IgD-negative memory B cell (primary cell): ENCODE measurements at regions not wholly inside any gene's neighbourhood (a gene's known extent, or its start where the extent isn't known, plus 50 kb on each side); places are given as distances from the start of the nearest gene placed in this dataset.

ENCODE experiments used
- H3K27ac Mint-ChIP-seq, 3 donors: one replicate each; pipeline ENCODE4 v1.8.0; 2020 to 2022; ENCODE audit warnings: mild to moderate bottlenecking in 3 of 3, mixed read lengths in 3 of 3, moderate library complexity in 1 of 3
- H3K27me3 Mint-ChIP-seq: one replicate; pipeline ENCODE4 v1.8.0; 2021; ENCODE audit warnings: mixed read lengths
- H3K36me3 Mint-ChIP-seq: one replicate; pipeline ENCODE4 v1.8.0; 2020; ENCODE audit warnings: mild to moderate bottlenecking, mixed read lengths
- H3K4me1 Mint-ChIP-seq, 3 donors: one replicate each; pipeline ENCODE4 v1.8.0; 2020 to 2022; ENCODE audit warnings: mixed read lengths in 3 of 3, mild to moderate bottlenecking in 1 of 3
- H3K4me3 Mint-ChIP-seq, 4 donors: one replicate each; pipeline ENCODE4 v1.8.0; 2020 to 2022; ENCODE audit warnings: mild to moderate bottlenecking in 4 of 4, mixed read lengths in 4 of 4, moderate library complexity in 3 of 4
- H3K9me3 Mint-ChIP-seq, 3 donors: one replicate each; pipeline ENCODE4 v1.8.0; 2020 to 2021; ENCODE audit warnings: mixed read lengths in 3 of 3, mild to moderate bottlenecking in 1 of 3

DNA sequence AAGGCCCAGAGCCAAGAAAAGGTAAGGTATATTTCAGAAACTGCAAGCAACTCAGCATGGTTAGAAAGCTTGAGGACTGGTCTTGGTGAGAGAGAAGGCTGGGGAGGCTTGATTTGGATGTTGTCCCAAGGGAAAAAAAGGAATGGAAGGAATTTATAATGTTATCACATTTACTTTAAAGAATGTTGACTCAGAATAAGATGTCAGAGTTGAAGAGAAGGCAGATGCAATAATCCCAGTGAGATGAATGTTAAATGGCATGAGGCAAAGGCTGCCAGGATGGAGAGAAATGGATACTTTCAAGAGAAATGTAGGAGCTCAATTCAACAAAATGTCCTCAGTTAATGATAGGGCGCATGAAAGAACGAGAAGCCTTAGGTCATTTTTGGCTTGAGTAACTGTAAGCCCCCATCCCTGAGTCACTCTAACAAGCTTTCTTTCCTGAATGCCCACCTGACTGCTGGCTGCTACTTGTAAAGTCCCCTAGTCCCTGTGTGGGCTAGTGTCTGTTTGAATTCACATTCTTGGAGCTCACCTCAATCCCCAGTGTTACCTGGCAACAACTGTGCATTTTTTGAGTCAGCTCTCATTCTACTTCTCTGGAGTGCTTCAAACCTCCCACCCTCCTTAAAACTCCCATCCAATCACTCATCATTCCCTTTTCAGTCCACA, 103.0 kb upstream of the TAPT1 start:
- H3K4me1 Mint-ChIP-seq = no peaks in the 10 kb centered on the region

DNA sequence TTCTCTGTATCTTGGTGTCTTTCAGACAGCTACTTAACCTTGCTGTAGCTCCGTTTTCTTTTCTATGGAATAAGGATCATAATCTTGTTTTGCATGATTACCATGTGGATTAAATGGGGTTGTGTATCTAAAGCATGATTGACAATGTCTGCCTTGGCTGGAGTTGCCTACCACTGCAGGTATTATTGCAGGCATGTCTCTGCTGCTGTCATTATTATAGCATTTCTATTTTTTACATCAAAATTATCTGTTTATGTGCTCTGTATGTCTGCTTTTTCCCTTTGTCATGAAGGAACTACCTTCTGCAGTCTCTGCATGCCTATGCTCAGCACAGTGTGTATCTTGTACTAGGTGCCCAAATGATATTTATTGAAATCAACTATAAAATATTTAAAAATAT, 95.9 kb upstream of the TAPT1 start:
- H3K4me1 Mint-ChIP-seq = no peaks in the 10 kb centered on the region
- no peak overlapping the region for H3K4me3 Mint-ChIP-seq
- H3K27ac Mint-ChIP-seq = no peak overlapping the region
- no peaks in the 10 kb centered on the region for H3K27me3 Mint-ChIP-seq
- peaks cover 2 to 11% (median 7%) of the 10 kb centered on the region in 3 donors for H3K9me3 Mint-ChIP-seq
- peaks cover 2% of the 10 kb centered on the region for H3K36me3 Mint-ChIP-seq

More for the DNA sequence above, 103.0 kb upstream of the TAPT1 start:
- Mint-ChIP-seq H3K4me3 (no peak overlapping the region), H3K36me3 (no peaks in the 10 kb centered on the region), H3K9me3 (peaks cover 0 to 3% (median 0%) of the 10 kb centered on the region in 3 donors), H3K27ac (no peak overlapping the region), H3K27me3 (no peaks in the 10 kb centered on the region)

DNA sequence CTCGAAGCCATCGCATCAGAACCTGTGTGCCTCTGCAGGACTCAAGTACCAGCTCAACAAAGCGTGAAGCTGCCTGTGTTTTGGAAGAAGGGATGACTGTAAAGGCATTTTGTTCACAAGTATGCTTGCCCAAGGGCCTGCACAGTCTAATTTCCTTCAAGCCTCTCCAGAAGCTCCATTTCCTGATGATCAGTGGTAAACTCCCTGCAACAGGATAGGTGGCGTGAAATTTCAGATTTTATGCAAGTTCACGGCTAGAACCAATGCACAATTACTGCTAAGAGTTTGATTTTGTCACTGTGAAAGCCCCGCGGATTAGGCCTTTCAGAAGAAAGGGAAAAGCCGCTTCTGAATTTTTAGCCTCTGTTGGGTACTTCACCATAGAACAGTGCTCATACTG, 89.2 kb upstream of the TAPT1 start:
- Mint-ChIP-seq H3K4me1 (no peaks in the 10 kb centered on the region), H3K36me3 (no peaks in the 10 kb centered on the region), H3K27ac (no peak overlapping the region), H3K27me3 (peaks cover 2% of the 10 kb centered on the region), H3K9me3 (peaks cover 0 to 4% (median 1%) of the 10 kb centered on the region in 3 donors), H3K4me3 (no peak overlapping the region)

DNA sequence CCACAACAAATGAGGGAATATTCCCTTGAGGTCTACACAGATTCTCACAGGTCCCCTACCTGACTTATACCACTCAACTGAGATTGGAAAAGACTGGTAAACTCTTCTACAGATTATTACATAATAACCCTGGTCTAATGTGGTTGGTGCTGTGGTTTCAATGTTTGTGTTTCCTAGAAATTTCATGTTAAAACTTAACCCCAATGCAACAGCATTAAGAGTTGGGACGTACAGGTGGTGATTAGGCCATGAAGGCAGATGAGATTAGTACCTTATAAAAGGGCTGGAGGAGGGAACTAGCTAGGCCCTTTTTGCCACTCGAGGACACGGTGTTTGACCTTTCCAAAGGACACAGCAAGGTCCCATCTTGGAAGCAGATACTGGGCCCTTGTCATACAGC, 84.3 kb upstream of the TAPT1 start:
- Mint-ChIP-seq H3K4me3 (no peak overlapping the region), H3K27me3 (peaks cover 4% of the 10 kb centered on the region), H3K9me3 (peaks cover 0 to under 1% (median 0%) of the 10 kb centered on the region in 3 donors), H3K4me1 (no peaks in the 10 kb centered on the region), H3K36me3 (no peaks in the 10 kb centered on the region), H3K27ac (no peak overlapping the region)

DNA sequence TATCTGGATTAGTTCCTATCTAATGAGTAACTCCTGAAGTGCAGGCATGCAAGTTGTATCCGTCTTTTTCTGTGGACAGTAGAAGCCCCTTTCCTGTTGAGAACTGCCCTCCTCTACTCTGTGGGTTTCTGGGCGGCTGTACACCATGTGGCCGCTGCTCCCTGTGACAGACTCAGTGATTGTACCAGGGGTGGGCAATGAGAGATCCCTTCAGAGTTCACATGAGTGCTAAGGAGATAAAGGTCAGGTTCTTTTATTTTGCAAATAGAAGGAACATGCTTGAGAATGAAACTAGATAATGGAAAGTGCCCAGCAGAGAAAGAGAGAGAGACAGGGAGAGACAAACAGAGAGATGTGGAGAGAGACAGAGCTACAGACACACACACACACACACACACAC, 76.4 kb upstream of the TAPT1 start:
- Mint-ChIP-seq H3K4me3 (no peak overlapping the region), H3K27ac (no peak overlapping the region), H3K27me3 (no peaks in the 10 kb centered on the region), H3K4me1 (no peaks in the 10 kb centered on the region), H3K36me3 (no peaks in the 10 kb centered on the region), H3K9me3 (peaks cover under 1 to 2% (median 1%) of the 10 kb centered on the region in 3 donors)

DNA sequence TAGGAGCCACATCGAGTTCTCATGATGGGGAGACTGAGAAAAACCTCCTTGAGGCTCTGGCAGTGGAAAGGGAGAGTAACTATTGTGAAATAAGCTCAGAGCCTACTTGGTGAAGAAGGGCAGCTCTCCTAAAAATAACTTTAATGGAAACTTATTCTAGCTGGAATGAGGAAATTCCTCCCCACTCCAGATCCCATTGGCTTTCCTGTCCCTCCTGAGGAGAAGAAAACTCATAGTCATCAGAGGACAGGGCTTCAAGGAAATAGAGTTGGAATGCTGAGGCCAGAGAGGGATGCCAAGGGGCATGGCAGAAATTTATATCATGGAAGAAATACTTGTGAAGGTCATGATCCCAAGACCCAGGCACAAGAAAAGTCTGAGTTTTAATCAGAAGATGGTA, 70.7 kb upstream of the TAPT1 start:
- H3K9me3 Mint-ChIP-seq = peaks cover 0 to 5% (median 2%) of the 10 kb centered on the region in 3 donors
- no peaks in the 10 kb centered on the region for H3K4me1 Mint-ChIP-seq
- no peaks in the 10 kb centered on the region for H3K27me3 Mint-ChIP-seq
- H3K36me3 Mint-ChIP-seq = no peaks in the 10 kb centered on the region
- no peak overlapping the region for H3K4me3 Mint-ChIP-seq
- no peak overlapping the region for H3K27ac Mint-ChIP-seq

DNA sequence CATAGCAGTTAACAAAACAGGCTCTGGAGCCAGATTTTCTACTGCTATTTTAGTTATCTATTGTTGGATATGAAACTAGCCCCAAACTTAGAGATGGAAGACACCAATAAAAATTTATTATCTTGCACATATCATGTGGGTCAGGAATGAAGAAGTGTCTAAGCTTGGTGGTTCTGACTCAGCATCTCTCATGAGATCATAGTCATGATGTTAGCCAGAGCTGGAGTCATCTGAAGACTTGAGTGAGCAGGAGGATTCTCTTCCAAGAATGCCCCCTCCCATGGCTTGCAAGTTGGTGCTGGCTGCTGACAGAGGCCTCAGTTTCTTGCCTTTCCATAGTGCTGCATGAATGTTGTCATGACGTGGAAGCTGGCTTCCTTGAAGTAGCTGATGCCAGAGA, 68.2 kb upstream of the TAPT1 start:
- H3K36me3 Mint-ChIP-seq = no peaks in the 10 kb centered on the region
- H3K9me3 Mint-ChIP-seq = peaks cover 0 to 5% (median 0%) of the 10 kb centered on the region in 3 donors
- H3K4me3 Mint-ChIP-seq = no peak overlapping the region
- peaks cover 0 to 3% (median 2%) of the 10 kb centered on the region in 3 donors for H3K4me1 Mint-ChIP-seq
- no peak overlapping the region for H3K27ac Mint-ChIP-seq
- H3K27me3 Mint-ChIP-seq = peaks cover 4% of the 10 kb centered on the region

DNA sequence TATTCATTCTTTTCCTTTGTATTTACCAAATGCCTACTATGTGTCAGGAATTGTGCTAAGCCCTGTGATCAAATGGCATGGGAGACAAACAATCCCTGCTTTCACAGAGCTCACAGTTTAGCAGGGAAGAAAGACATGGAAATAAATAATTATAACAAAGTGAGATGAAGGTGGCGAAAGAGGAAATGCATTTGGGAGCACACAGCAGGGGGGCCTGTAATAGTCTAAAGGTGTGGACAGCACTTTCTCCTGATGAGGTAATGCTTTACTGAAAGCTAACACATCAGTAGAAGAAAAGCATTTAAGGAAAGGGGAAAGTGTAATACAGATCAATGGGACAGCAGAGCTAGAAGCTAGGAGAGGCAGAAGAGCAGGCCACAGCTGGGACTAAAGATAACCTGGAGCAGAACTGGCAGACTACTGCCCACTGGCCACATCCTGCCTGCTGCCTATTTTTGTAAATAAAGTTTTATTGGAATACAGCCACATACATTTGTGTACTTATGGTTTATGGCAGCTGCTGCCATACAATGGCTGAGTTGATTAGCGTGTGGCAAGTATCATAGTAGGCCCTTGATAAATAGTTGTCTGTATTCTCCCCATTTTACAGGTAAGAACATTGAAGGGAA, 67.1 kb upstream of the TAPT1 start:
- H3K4me3 Mint-ChIP-seq = no peak overlapping the region
- peaks cover 4% of the 10 kb centered on the region for H3K27me3 Mint-ChIP-seq
- no peaks in the 10 kb centered on the region for H3K36me3 Mint-ChIP-seq
- peaks cover 0 to 5% (median 0%) of the 10 kb centered on the region in 3 donors for H3K9me3 Mint-ChIP-seq
- H3K4me1 Mint-ChIP-seq = peaks cover 0 to 3% (median 2%) of the 10 kb centered on the region in 3 donors
- H3K27ac Mint-ChIP-seq = no peak overlapping the region

DNA sequence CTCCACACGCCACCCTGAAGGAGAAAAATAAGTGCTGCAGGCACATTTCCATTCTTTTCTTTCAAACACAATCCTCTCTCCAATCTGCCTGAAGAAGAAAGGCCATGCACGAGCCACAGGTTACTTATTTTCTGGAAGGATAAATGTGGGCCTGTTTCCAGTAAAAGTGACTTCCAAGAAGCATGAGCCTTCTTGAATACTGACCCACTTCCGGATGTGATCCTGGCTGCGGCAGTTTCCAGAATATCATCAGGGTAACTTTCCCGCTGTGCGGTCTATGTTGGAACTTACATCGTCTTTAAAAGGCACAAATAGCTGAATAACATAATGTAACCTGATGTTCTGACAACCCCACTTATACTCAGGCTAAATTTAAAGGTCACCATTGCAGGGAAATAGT, 66.3 kb upstream of the TAPT1 start:
- no peak overlapping the region for H3K27ac Mint-ChIP-seq
- peaks cover 4% of the 10 kb centered on the region for H3K27me3 Mint-ChIP-seq
- peaks cover 0 to 3% (median 0%) of the 10 kb centered on the region in 3 donors for H3K9me3 Mint-ChIP-seq
- H3K4me3 Mint-ChIP-seq = no peak overlapping the region
- peaks cover 0 to 3% (median 2%) of the 10 kb centered on the region in 3 donors for H3K4me1 Mint-ChIP-seq
- H3K36me3 Mint-ChIP-seq = no peaks in the 10 kb centered on the region

DNA sequence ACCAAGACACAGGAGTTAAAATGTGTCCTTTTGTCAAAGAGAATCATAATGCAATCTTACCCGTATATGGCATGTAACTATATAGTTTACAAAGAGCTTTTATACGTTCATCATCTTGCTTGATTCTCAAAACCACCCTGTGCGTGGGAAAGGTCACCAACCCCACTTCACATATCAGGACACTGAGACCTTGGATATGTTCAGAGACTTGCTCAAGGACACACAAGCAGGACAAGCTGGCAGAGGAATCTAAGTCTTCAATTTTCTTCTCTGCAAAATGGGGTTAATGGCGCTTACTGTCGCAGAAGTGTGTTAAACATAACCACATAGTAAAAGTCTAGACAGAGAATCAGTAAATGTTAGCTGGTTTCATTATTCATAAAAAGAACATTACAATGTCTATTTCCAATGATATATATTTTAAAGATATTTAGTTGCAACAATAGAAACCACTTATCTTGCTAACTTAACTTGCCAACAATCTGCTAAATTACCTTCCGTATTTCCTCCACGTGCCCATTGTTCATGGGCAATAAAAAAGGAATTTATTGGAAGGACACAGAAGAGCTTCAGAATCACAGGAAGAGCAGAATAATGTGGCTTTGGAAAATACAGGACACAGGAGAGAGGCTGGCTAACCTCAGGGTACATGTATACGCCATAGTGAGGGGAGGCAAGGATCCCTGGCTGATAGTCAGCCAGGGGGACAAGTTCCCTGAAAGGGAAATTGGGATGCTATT, 64.6 kb upstream of the TAPT1 start:
- H3K27ac Mint-ChIP-seq = no peak overlapping the region
- peaks cover 4% of the 10 kb centered on the region for H3K27me3 Mint-ChIP-seq
- H3K36me3 Mint-ChIP-seq = no peaks in the 10 kb centered on the region
- peak overlapping the region in 1 of 4 donors; percentile 6 for H3K4me3 Mint-ChIP-seq
- peaks cover 0 to 3% (median 2%) of the 10 kb centered on the region in 3 donors for H3K4me1 Mint-ChIP-seq
- no peaks in the 10 kb centered on the region for H3K9me3 Mint-ChIP-seq

DNA sequence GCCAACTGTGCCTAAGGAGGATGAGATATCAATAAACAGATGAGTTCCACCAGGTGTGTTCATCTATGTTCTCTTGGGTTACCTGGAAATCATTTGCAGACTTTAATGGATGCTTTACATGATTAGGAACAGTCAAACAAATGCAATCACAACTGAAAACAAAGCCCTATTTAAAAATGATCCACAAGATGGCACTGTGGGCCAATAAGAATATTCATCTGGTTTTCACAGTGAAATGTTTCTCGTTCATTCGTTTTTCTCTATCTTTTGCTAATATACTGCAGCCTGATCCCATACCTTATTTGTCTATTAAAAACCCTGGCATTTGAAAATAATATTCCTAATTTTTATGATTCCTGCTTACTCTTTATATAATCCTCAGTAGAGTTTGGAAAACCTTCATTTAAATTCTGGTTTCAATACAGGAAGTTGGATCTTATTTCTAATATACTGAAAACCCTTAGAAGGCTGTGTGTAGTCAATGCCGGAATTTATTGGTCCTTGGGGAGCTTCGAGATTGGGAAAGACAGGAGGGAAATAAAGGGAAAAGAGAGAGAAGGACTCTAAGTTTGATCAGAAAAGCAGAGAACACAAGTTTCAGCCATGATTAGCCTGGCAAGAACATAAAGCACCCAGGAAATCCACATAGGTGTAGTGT, 63.8 kb upstream of the TAPT1 start:
- H3K27ac Mint-ChIP-seq = no peak overlapping the region
- peaks cover 0 to 3% (median 2%) of the 10 kb centered on the region in 3 donors for H3K4me1 Mint-ChIP-seq
- H3K27me3 Mint-ChIP-seq = peaks cover 4% of the 10 kb centered on the region
- H3K36me3 Mint-ChIP-seq = peaks cover under 1% of the 10 kb centered on the region
- H3K4me3 Mint-ChIP-seq = no peak overlapping the region
- H3K9me3 Mint-ChIP-seq = peaks cover 0 to 2% (median under 1%) of the 10 kb centered on the region in 3 donors

DNA sequence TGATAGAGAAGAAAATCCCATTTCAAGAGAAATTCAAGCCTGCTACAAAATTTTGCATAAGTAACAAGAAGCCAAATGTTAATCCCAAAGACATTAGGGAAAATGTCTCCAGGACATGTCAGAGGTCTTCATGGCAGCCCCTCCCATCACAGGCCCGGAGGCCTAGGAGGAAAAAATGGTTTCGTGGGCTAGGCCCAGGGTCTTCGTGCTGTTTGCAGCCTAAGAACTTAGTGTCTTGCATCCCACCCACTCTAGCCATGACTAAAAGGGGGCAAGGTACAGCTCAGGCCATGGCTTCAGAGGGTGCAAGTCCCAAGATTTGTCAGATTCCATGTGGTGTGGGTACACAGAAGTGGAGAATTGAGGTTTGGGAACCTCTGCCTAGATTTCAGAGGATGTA, 57.8 kb upstream of the TAPT1 start:
- Mint-ChIP-seq H3K9me3 (peaks cover 6 to 14% (median 14%) of the 10 kb centered on the region in 3 donors), H3K36me3 (peaks cover 5% of the 10 kb centered on the region), H3K27me3 (peaks cover 1% of the 10 kb centered on the region), H3K4me3 (no peak overlapping the region), H3K4me1 (no peaks in the 10 kb centered on the region), H3K27ac (no peak overlapping the region)

DNA sequence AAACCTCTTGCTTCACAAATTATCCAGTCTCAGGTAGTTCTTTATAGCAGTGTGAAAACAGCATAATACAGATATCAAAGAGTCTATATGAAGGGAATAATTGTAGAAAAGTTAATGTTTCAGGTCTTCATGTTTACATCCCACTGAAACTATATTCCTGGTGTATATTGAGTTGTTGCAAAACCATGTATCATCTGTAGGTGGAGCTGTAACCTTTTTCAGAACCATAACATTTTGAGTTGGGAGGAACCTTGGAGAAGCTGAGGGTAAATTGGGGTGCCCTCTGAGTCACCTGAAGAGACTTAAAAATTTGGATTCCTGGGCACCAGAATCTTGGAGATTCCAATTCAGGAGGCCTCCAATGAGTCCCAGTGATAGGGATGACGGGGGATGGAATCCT, 51.9 kb upstream of the TAPT1 start:
- H3K36me3 Mint-ChIP-seq = peaks cover 4% of the 10 kb centered on the region
- H3K4me1 Mint-ChIP-seq = no peaks in the 10 kb centered on the region
- no peak overlapping the region for H3K4me3 Mint-ChIP-seq

More for the DNA sequence above, 51.9 kb upstream of the TAPT1 start:
- peaks cover 3% of the 10 kb centered on the region for H3K27me3 Mint-ChIP-seq
- H3K9me3 Mint-ChIP-seq = peaks cover 8 to 18% (median 9%) of the 10 kb centered on the region in 3 donors
- no peak overlapping the region for H3K27ac Mint-ChIP-seq
